GM21717 (cell line): ENCODE measurements at regions not wholly inside any gene's neighbourhood (a gene's known extent, or its start where the extent isn't known, plus 50 kb on each side); places are given as distances from the start of the nearest gene placed in this dataset.

Source experiments
- ATAC-seq: cut with Tn5 transposase; IDR thresholded peaks from one replicate; pipeline ENCODE4 v1.9.1; 2021; ENCODE audit warnings: mild to moderate bottlenecking, moderate library complexity; ENCODE audit not compliant: unreplicated experiment

DNA sequence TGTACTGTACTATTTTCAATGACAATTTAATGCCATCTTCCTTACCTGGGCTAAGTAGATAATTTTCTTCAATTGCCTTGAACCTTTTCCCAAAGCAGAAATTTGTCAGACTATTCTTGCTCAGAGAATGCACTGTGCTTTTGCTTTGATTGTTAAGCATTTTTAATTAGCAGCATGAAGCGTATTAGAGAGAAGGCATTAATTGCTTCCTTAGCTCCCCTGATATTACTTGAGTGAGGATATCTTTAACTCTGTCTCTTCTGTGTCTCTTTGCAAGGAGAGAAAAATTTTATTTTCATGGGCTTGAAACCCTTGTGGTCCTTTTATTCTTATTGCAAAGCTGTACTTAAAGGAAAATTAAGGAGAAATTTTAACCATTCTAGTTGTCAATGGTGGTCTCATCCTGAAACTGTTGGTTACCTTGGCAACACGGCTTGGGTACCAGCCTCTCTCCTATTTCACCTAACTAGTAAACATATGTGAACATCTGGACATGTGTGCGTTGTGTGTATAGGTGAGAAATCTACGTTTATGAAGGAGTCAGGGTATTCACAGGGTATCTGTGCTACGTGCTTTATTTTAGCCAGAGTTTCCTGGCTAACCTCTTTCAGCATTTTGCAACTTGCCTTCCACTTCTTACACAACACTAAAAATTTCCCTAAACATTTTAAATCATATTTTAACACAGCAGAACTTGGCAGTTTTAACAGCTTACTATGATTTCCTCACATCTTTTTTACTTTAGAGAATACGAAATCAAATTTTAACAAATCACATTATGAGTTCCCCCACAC lies 225.5 kb downstream of the KLF5 start:
- no peak for ATAC-seq

DNA sequence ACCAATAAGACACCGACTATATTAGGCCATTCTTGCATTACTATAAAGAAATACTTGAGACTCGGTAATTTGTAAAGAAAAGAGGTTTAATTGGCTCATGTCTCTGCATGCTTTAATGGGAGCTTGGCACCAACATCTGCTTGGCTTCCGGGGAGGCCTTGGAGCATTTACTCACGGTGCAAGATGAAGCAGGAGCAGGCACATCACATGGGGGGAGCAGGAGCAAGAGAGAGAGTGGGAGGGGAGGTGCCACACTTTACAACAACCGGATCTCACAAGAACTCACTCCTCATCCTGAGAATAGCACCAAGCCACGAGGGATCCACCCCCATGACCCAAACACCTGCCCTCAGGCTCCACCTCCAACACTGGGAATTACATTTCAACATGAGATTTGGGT lies 224.8 kb downstream of the KLF5 start:
- ATAC-seq: no peak

DNA sequence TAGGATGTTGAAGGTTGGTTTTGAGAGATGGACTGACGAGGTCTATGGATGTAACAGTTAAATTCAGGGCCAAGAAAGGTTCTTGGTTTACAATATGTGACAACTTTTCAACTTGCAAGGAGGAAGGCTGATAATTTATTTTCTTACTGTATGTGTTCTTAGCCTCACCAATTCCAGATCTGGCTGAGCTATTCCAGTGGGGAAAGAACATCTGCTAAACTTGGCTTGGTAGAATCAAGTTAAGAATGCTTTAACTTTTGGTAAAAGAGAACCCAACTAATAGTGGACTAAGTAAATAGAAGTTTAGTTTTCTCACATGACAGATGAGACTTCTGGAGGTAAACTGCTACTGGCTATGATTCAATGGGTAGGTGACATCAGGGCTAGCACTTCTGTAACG lies 222.9 kb downstream of the KLF5 start:
- ATAC-seq: no peak

DNA sequence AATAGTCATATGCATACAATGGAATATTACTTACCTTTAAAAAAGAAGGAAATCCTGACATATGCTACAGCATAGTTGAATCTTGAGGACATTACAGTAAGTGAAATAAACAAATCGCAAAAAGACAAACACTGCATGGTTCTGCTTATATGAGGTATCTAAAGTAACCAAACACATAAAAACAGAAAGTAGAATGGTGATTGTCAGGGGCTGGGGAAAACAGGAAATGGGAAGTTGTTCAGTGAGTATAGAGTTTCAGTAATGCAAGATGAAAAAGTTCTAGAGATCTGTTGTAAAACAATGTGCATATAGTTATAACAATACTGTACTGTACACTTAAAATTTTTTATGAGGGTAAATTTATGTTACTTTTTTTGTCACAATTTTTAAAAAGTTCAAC lies 219.4 kb downstream of the KLF5 start:
- ATAC-seq: no peak

DNA sequence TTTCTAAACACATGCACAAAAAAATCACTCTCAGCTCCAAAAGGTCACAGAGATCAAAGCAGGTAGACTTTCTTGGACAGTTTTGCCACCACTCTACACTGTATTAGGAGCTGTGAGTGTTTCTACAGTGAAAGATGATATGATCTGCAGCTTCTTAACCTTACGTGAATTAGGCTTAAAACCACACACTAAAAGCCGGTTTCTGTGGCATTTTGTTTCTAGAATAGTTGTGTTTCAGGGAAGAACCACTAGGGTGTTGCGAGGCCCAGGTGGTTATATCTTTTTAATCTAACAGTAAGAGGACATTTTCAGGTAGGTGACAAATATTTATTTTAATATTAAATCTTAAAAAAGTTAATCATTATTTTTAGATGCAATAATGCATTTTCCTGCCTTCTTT lies 216.4 kb downstream of the KLF5 start:
- ATAC-seq: no peak

DNA sequence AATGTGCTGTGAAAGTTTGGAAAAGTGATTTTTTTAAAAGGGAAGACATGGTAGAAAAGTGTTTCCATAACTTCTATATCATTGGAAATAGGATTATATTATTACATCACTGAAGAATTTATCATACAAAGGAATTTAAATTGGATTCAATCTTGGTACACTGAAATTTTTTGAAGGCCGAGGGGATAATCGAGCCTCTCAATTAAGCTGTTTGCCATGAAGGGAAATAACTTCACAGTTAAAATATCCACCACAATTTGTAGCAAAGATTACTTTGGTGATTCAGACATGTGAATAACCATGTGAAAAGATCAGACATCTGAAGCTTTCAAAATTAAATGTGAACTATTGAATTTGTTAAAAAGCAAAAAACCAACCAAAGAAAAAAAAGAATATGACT lies 215.3 kb downstream of the KLF5 start:
- no peak for ATAC-seq

DNA sequence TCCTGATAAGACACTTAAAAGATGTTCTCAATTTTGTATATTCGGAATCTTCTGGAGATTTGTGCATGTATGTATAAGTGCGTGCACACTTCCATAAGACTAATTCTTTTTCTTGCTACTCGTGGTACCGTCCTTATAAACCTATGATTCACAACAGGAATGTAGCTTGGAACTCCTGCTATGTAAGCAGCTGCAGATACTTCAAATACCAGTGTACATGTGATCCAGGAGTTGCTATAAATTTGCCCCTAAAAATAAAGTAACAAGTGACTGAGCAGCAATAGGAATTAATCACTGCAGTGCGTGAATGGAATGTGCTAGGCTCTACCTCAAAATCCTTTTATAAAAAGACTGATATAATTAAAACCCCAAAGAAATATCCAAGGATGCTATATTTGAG lies 214.9 kb downstream of the KLF5 start:
- no peak for ATAC-seq

DNA sequence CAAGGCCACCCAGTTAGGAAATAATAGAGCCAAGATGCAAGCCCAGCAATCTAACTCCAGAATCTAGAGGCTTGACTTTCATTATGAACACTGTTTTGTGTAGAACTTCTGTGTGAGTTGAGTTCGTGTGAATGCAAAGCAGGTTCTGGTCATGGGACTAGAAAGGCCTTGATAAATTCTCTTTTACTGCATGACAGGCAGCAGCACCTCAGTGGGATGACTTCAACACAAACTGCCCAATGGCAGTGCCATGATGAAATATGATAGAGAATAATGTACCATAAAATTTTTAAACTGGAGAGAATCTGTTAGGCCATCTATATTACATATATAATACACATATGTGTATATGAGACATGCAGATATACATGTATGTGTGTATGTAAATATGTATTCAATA lies 214.5 kb downstream of the KLF5 start:
- no peak for ATAC-seq

DNA sequence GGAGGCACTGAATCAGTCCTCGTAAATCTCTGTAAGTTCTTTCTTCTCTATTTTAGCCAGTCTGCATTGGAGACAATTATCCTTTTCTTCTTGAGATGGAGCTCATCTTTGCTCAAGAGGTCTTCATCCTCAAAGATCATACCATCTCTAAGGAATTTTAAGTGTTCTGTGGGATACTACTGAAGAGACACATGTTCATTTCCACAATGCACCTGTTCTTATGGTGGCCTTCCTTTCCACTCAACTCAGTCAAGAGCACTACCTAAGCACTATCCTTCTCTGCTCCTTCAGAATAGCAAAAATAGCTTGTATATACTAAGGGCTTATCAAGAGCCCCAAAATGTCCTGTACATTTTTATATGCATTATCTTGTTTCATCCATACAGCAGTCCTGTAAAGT lies 214.0 kb downstream of the KLF5 start:
- ATAC-seq: no peak

DNA sequence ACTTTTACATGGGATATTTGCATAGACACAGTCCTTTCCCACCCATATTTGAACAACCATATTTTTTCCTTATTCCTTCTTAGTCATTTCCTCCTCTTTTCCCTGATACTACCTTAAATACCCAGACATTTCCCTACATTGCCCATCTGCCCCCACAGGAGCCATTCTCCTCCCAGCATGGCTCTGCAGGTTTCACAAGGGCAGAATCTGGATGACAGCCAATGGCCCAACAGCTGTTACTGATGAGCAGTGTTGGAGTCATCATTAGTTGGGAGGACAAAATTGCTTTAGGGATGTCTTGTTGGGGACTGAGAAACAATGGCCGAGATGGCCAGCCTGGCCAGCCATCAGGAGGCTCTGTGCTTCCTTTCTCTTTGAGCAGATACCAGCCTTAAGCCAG lies 209.5 kb downstream of the KLF5 start:
- no peak for ATAC-seq

DNA sequence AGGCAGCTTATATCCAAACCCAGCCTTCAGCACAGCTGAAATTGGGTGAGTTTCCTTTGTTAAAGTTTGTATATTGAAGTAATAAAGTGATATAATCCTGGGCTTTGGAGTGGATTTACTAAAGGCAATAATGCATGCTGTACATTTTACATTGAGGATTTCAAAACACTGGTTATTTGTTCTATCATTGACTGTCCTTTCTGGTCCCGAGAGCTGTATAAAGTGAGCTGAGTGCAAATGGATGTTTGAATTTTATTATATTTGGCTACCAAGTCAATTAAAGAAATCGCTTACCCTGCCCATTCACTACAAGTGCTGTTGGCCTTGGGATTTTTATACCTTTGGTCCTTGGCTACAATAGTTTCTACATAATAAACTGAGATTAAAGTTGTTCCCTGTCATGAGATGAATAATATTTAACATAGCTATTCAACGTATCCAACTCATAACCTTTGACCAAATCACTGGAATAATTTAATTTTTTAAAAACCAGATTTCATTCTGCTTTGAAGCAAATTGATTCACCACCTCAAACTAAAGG lies 207.9 kb downstream of the KLF5 start:
- no peak for ATAC-seq

DNA sequence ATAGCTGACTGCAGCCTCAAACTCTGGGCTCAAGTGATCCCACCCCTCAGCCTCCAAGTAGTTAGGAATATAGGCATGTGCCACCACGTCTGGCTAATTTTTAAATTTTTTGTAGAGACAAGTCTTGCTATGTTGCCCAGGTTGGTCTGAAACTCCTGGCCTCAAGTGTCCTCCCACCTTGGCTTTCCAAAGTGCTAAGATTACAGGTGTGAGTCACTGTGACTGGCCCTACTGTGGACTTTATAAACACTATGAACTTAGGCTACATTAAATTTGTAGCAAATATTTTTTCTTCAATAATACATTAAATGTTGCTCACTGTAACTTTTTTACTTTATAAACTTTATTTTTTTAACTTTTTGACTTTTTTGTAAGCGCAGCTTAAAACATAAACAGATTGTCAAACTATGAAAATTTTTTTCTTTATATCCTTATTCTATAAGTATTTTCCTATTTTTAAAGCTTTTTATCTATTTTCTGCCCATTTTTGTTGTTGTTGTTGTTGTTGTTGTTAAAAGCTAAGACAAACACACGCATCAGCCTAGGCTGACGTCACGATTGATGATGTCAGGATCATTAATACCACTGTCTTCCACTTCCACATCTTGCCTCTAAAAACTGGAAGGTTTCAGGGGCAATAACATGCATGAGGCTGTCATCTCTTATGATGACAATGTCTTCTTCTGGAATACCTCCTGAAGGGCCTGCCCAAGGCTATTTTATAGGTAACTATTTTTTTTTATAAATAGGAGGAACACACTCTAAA lies 204.2 kb downstream of the KLF5 start:
- ATAC-seq: no peak

DNA sequence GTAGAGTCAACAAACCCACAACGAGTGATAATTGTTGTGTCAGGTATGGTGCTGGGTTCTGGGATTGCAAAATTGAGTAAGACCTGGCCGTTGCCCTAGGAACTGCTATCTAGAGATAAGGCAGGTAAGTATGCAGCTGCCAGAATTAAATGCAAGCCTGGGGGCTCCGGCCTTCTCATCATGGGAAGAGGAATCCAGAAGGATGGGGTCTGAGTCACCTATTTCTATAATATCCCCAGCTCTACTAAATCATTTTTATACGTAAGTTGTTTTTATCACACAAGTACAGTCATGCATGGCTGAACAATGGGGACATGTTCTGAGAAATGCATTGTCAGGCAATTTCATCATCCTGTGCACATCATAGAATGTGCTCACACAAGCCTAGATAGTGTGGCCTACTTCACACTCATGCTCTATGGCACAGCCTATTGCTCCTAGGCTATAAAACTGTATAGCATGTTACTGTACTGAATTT lies 203.0 kb downstream of the KLF5 start:
- ATAC-seq: no peak

DNA sequence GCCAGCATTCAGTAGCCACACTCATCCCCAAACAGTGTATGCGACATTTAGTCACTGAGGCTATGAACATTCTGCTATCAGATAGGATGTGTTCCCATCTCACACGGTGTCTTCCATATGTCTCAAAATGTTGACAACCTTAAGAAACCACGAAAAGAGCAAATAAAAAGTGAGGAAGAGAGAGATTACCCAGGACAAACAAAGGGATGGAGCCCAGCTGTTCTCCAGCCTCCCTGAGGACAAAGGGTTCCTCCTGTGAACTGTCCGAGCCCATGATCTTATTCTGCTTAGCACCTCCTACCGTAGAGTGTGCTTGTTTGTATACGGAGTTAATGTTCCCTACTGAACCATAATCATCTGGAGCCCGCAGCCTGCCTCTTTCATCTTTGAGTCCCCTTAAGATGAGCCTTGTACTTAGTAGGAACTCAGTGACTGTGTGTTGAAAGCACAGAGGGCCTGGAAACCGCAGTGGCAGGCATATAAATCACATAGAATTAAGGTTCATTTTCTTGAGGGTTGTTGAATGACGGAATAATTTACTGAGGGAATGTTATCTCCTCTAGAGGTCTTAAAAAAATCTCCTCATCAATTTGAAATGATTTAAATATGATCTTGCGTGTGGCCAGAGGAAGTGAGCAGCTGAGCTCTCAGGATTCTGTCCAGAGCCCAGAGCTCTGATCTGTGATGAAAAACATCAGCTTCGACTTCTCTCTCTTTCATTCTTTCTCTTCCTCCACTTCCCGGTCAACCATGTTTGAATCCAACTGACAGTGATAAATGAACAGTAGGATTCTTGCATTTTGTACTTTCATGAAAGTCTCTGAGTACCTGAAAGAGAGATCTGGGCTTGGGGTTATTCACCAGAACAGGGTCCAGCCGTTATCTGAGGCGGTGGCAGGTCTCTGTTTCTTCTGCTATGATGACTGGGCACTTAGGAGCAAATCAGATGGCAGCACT lies 200.5 kb downstream of the KLF5 start:
- ATAC-seq: no peak

DNA sequence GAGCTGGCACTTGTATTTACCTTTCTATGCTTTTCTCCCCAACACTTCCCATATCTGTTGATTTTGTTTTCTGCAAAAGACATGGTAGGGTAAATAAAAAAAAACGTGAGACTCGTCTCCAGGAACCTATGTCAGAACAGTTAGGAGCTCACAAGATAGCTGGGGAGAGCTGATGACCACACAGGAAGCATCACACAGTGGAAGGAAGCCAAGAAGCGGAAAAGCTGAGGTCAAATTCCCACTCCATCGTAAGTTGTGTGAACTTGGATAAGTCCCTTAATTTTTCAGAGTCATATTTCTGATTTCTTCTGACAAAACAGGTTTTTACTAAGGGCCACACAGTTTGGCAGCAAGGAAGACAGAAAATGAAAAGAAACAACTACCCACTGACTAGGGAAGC lies 199.6 kb downstream of the KLF5 start:
- ATAC-seq: no peak

DNA sequence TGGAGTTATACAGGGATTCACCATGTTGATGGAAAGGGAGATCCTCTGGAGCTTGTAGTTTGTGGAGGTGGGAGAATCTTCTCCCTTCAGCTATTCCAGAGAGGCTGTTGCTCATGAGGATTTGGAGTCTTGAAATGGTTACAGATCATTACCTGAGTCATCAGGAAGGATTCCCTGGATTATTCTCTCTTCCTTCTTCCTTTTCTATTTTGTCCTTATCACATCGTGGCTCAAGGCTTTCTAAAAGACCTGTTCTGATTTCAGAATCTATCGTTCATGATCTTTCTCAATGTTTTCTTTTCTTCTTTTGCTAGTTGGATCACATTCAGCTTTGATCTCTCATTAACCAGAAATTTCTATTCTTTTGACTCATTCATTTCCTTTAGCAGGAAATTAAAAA lies 196.0 kb downstream of the KLF5 start:
- ATAC-seq: no peak

DNA sequence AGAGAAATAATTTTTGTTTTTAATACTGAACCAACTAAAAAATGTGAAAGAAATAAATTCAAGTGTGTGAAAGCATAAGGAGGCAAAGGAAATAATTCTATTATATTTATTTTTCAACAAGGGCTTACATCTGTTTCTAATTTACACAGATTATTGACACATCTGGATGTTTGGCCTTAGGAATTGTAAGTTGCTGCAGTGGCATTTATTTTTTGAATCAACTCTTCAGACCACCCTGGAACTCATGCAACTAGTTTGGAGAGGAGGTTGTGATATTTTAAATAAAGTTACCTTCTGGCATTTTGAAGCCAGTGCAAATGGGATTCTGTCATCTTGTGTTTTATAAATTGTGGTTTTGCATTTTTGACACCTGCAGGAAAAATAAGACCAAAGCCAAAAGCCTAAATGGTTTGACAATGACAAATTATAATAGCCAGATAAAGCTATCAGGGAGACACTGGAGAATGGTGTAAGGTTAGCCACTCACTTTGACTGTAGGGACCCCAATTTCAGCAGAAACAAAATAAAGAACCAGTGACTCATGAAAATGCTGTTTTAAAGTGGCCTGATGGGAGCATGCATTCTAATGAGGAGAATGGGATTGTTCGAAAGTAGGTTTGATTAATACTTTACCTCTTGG lies 192.9 kb downstream of the KLF5 start:
- no peak for ATAC-seq

DNA sequence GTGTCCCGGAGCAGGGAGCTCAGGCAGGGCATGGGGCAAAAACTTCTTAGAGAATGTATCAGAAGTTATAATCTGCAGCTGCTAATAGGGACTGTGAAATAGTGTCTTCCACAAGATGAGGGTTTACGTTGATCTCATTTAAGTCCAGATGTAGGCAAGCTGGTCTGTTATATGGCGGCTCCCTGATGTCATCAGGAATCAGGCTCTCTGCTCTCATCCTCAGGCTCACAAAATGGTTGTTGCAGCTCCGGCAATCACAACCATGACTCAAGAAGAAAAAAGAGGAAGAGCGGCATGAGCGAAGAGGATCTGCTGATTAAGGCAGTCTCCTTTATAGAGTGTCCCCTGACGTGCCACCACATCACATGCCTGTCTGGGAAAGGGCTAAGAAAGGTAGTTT lies 191.3 kb downstream of the KLF5 start:
- no peak for ATAC-seq

DNA sequence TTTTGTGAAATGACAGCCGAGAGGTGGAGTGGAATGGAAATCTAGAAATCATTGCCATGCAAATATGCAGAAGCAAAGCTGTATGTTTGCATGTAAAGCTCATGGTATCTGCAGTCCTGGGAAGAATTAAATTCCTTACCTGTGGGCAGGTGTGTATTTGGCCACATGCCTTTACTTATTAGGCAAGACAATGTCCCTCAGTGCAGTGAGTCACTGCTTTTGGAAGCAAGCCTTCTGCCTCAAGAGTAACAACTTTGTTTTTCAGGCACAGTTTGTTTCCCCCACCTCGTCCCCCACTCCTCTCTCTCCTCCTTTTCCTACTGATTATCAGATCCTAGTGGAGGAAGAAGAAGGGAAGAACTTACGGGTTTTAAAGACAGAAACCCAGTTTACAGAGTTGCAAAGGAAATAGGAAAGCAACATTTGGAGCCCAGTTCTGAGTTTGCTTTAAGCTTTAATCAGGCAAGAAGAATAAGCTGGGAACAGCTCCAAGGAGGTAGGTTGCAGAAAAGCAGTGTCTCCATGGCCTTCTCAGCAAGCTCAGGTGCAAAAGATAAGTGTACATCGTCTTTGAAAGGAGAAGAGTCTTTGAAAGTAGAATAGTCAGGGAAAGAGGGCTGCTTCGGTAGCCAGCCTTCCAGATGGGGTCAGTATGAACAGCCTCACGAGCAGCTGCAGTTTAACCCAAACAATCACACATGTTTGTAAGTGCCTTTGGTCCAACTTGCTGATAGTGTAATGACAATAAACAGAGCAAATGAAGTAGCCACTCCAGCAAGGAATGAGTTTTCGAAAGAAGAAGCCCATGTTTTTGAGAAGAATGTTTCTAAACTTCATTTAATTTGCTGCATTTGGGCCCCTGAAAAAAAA lies 190.1 kb downstream of the KLF5 start:
- no peak for ATAC-seq

DNA sequence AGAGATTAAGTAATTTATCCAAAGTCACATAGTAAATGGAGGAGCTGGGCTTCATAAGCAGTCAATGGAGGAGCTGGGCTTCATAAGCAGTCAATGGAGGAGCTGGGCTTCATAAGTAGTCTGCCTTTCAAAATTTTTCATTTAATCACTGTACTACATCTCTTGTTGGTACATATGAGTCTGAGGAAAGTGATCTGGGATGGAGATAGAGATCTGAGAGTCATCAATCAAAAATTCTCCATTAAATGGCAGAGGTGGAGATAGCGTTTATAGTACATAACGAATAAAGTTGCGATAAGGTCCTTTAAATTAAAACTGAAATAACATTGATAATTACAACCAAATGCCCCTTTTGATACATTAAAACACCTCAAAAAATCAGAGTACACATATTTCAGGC lies 189.3 kb downstream of the KLF5 start:
- no peak for ATAC-seq
